GM12878 (cell line): ENCODE measurements at regions not wholly inside any gene's neighbourhood (a gene's known extent, or its start where the extent isn't known, plus 50 kb on each side); places are given as distances from the start of the nearest gene placed in this dataset.

Experiments
- ATAC-seq: fragments of 200-7000 bp; cut with Tn5 transposase; 3 replicates; pipeline ENCODE4 v1.9.1; 2020; ENCODE audit warnings: mild to moderate bottlenecking, moderate library complexity
- BruUV-seq: library from RNA; stranded (reverse); fragments of 400-500 nt; replicated peaks from 2 replicates; lab custom pipeline; 2021; lab: Mats Ljungman, UMichigan
- CTCF ChIA-PET: fragments of 300-600 bp; sonication (Branson Sonifier 250); formaldehyde crosslinking; extraction: SDS; loops from one replicate; lab custom pipeline; 2021; ENCODE audit warnings: inconsistent platforms; lab: Yijun Ruan, JAX
- POLR2A ChIA-PET: fragments of 350-600 bp; formaldehyde crosslinking; extraction: SDS; loops from one replicate; lab custom pipeline; 2021; ENCODE audit warnings: inconsistent platforms; lab: Charles Lee
- RAD21 ChIA-PET: fragments of 300-600 bp; sonication (Branson Sonifier 250); formaldehyde crosslinking; loops from one replicate; lab custom pipeline; 2023; ENCODE audit warnings: antibody characterized with exemption; ENCODE audit not compliant: unreplicated experiment; lab: Charles Lee
- SMC1A ChIA-PET: fragments of 300-600 bp; sonication (Branson Sonifier 250); formaldehyde crosslinking; loops from one replicate; lab custom pipeline; 2023; ENCODE audit not compliant: unreplicated experiment, uncharacterized antibody; lab: Charles Lee
- DNase-seq: peaks from one replicate; pipeline ENCODE4 v3.0.0-alpha.2; 2011; ENCODE audit warnings: low read depth, low spot score
- FAIRE-seq: peaks from 3 replicates; lab custom pipeline; 2011; peaks lifted over from hg19 to GRCh38; lab: Jason Lieb, UNC
- H2AFZ ChIP-seq: 2 replicates; pipeline ENCODE4 v1.6.0; 2011; ENCODE audit warnings: low read depth, low read length, control low read depth; ENCODE audit not compliant: control insufficient read depth
- H3K27ac ChIP-seq: 2 replicates; pipeline ENCODE4 v1.5.1; 2011; ENCODE audit warnings: control low read depth; ENCODE audit not compliant: control insufficient read depth, insufficient read depth
- H3K27me3 ChIP-seq, 2 experiments: replicated peaks in 1 of 2; 2 replicates each; pipeline versions ENCODE4 v1.6.0 to v1.6.1; 2011; ENCODE audit warnings: low read length in 1 of 2; ENCODE audit not compliant: control insufficient read depth in 2 of 2, insufficient read depth in 2 of 2
- H3K36me3 ChIP-seq, 2 experiments: 2 replicates each; pipeline ENCODE4 v1.5.1; 2011; ENCODE audit warnings: low read length in 1 of 2; ENCODE audit not compliant: control insufficient read depth in 2 of 2, insufficient read depth in 2 of 2
- H3K4me1 ChIP-seq: 2 replicates; pipeline ENCODE4 v1.6.1; 2011; ENCODE audit warnings: mild to moderate bottlenecking, low read length, moderate library complexity, mixed read lengths; ENCODE audit not compliant: control insufficient read depth, insufficient read depth
- H3K4me2 ChIP-seq: 2 replicates; pipeline ENCODE4 v1.6.0; 2011; ENCODE audit warnings: control low read depth; ENCODE audit not compliant: control insufficient read depth, insufficient read depth
- H3K4me3 ChIP-seq: fragments of 200-600 bp; sonication (generic); 2 replicates; pipeline ENCODE4 v1.5.1; 2016
- H3K79me2 ChIP-seq: 2 replicates; pipeline ENCODE4 v1.6.0; 2011; ENCODE audit warnings: low read length; ENCODE audit not compliant: control insufficient read depth, insufficient read depth
- H3K9ac ChIP-seq: 2 replicates; pipeline ENCODE4 v1.8.0; 2011; ENCODE audit warnings: low read length, control low read depth, mixed read lengths; ENCODE audit not compliant: control insufficient read depth, insufficient read depth
- H3K9me3 ChIP-seq: replicated peaks from 3 replicates; pipeline ENCODE4 v1.5.1; 2011; ENCODE audit warnings: mild to moderate bottlenecking, low read length; ENCODE audit not compliant: control insufficient read depth, insufficient read depth
- H4K20me1 ChIP-seq: 2 replicates; pipeline ENCODE4 v1.6.0; 2011; ENCODE audit not compliant: control insufficient read depth, insufficient read depth
- ATF7 ChIP-seq: fragments of 450-650 bp; IDR thresholded peaks from 2 replicates; pipeline ENCODE4 v1.6.1; 2016; ENCODE audit warnings: low read depth, mild to moderate bottlenecking
- BCL11A ChIP-seq: IDR thresholded peaks from 2 replicates; pipeline ENCODE4 v1.6.1; 2011; ENCODE audit warnings: low read depth, low read length
- CBX3 ChIP-seq: fragments of 200-600 bp; sonication (generic); IDR thresholded peaks from 2 replicates; pipeline ENCODE4 v1.6.1; 2016; ENCODE audit warnings: low read depth, borderline replicate concordance
- CEBPZ ChIP-seq: fragments of 150-350 bp; IDR thresholded peaks from 2 replicates; pipeline ENCODE4 v1.6.1; 2016; ENCODE audit warnings: low read depth, low read length
- ELK1 ChIP-seq: IDR thresholded peaks from 2 replicates; pipeline ENCODE4 v1.6.1; 2012; ENCODE audit warnings: low read depth, low read length, improper control_type of control experiment
- FOXM1 ChIP-seq: IDR thresholded peaks from 2 replicates; pipeline ENCODE4 v1.6.1; 2012; ENCODE audit warnings: low read depth, mild to moderate bottlenecking, inconsistent platforms, low read length, moderate library complexity
- KLF5 ChIP-seq: fragments of 450-650 bp; IDR thresholded peaks from 2 replicates; pipeline ENCODE4 v1.6.1; 2014; ENCODE audit warnings: mild to moderate bottlenecking; ENCODE audit not compliant: partially characterized antibody
- MAX ChIP-seq: IDR thresholded peaks from 2 replicates; pipeline ENCODE4 v1.6.1; 2012; ENCODE audit warnings: low read depth, low read length, improper control_type of control experiment
- MEF2B ChIP-seq: fragments of 450-650 bp; IDR thresholded peaks from 2 replicates; pipeline ENCODE4 v1.6.1; 2018; ENCODE audit warnings: mild to moderate bottlenecking, moderate library complexity; ENCODE audit not compliant: partially characterized antibody, poor library complexity, severe bottlenecking
- MYC ChIP-seq: IDR thresholded peaks from 2 replicates; pipeline ENCODE4 v1.6.1; 2011; ENCODE audit warnings: mild to moderate bottlenecking, low read length, moderate library complexity, inconsistent platforms; ENCODE audit not compliant: insufficient read depth, insufficient replicate concordance, insufficient read length, severe bottlenecking
- RBBP5 ChIP-seq: fragments of 200-600 bp; sonication (generic); conservative IDR thresholded peaks from 2 replicates; pipeline ENCODE4 v1.6.1; 2016
- RELA ChIP-seq: fragments of 450-650 bp; IDR thresholded peaks from 2 replicates; pipeline ENCODE4 v1.8.0; 2014; ENCODE audit warnings: borderline replicate concordance; ENCODE audit not compliant: partially characterized antibody
- RFX5 ChIP-seq: IDR thresholded peaks from 2 replicates; pipeline ENCODE4 v1.6.1; 2011; ENCODE audit warnings: low read depth, low read length, improper control_type of control experiment
- ZBTB40 ChIP-seq: fragments of 450-650 bp; IDR thresholded peaks from 2 replicates; pipeline ENCODE4 v1.6.1; 2016; ENCODE audit warnings: mild to moderate bottlenecking, moderate library complexity, borderline replicate concordance
- ZSCAN29 ChIP-seq: fragments of 450-650 bp; IDR thresholded peaks from 2 replicates; pipeline ENCODE4 v1.6.1; 2017; ENCODE audit warnings: mild to moderate bottlenecking, moderate library complexity
- WGBS: methylation state at CpG from one replicate; pipeline ENCODE4 v1.1.6; 2016; ENCODE audit warnings: low lambda C conversion rate; ENCODE audit not compliant: insufficient replicate concordance, insufficient coverage; ENCODE audit errors: missing lambda C conversion rate; 5-methylcytosine and 5-hydroxymethylcytosine counted together
- in situ Hi-C: fragments of 300-500 bp; cut with MboI; formaldehyde crosslinking; loops from 9 replicates; pipeline ENCODE4 v1.14.3; 2018; ENCODE audit warnings: mixed read lengths
- intact Hi-C: fragments of 100-400 bp; cut with micrococcal nuclease; formaldehyde crosslinking; loops from one replicate; pipeline ENCODE4 v1.14.2; 2022; ENCODE audit not compliant: unreplicated experiment

GRCh38 chr2:16203691-16204090, 263.3 kb downstream of the MYCN start (continued):
- no peak for TF ChIP-seq FOXM1
- TF ChIP-seq, all 136 proteins: peak for 0

- no peak for ATAC-seq
- Histone ChIP-seq H3K9me3 (no peaks in the 10 kb centered on the region), H3K4me3 (no peak overlapping the region), H4K20me1 (no peaks in the 10 kb centered on the region), H3K9ac (no peak overlapping the region), H3K36me3 (no peaks in the 10 kb centered on the region), H3K27me3 (no peaks in the 10 kb centered on the region), H3K4me2 (no peak overlapping the region), H3K27ac (no peak overlapping the region), H3K79me2 (no peaks in the 10 kb centered on the region), H2AFZ (no peak overlapping the region), H3K4me1 (no peaks in the 10 kb centered on the region)
- WGBS = 50% methylated on average over 2 of the region's 2 CpGs
- TF ChIP-seq RBBP5 = no peak
- no peak for TF ChIP-seq FOXM1
- no peak for TF ChIP-seq CEBPZ
- TF ChIP-seq CBX3 = no peak
- TF ChIP-seq RELA = no peak
- no peak for TF ChIP-seq ZSCAN29
- no peak for TF ChIP-seq ELK1
- no peak for TF ChIP-seq ATF7
- TF ChIP-seq BCL11A = no peak
- TF ChIP-seq KLF5 = no peak
- TF ChIP-seq ZBTB40 = no peak
- TF ChIP-seq MEF2B = no peak
- TF ChIP-seq MAX = no peak
- TF ChIP-seq MYC = no peak
- TF ChIP-seq RFX5 = no peak
- CTCF ChIA-PET = no interaction called here
- no peak for FAIRE-seq
- DNase-seq = no peak
- POLR2A ChIA-PET = no interaction called here
- SMC1A ChIA-PET = no interaction called here
- intact Hi-C loops = no loop called here
- BruUV-seq = no TSS peak
- in situ Hi-C loops = no loop called here
- RAD21 ChIA-PET = no interaction called here
Observed at GRCh38 chr2:16203069-16203468, 262.7 kb downstream of the MYCN start.
